ENCODE measurements at regions not wholly inside any gene's neighbourhood (a gene's known extent, or its start where the extent isn't known, plus 50 kb on each side); places are given as distances from the start of the nearest gene placed in this dataset.

DNA sequence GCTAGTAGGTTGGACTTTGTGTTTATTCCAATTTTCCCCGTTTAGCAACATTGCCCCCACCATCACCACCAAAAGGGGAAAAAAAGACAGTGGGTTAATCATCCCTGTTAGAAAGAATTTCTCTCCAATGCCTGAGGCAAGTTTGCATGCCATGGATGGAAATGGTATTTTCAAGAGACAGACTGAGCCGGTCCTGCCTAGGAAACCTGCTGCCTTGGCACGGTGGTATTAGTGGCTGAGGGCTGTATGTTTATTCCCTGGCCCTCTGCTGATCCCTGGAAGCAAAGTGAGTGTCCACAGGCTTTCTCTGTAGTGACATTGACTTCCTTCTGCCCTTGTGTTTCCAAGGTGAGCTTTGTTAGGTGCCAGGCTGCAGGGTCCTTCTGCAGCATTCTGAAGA lies 427.0 kb upstream of the RBFOX1 start:
- Histone ChIP-seq H3K4me3 (ENCODE audit: low read length in 3 of 3) (no peak overlapping the region), H3K36me3 (ENCODE audit: control insufficient read depth in 2 of 3, insufficient read depth in 3 of 3, low read length in 3 of 3) (no peaks in the 10 kb centered on the region)
- DNase-seq = no peak

GRCh38 chr16:6903671-6904070 lies 429.0 kb upstream of the RBFOX1 start:
- Histone ChIP-seq H3K27me3 (ENCODE audit: control insufficient read depth, insufficient read depth, low read length) (no peaks in the 10 kb centered on the region), H3K4me3 (ENCODE audit: low read length in 3 of 3) (no peak overlapping the region), H3K36me3 (ENCODE audit: control insufficient read depth in 2 of 3, insufficient read depth in 3 of 3, low read length in 3 of 3) (no peaks in the 10 kb centered on the region), H3K4me1 (ENCODE audit: control insufficient read depth in 2 of 3, insufficient read depth in 2 of 3, low read depth in 1 of 3, low read length in 3 of 3) (no peaks in the 10 kb centered on the region), H3K27ac (ENCODE audit: low read depth in 2 of 2, low read length in 2 of 2) (no peak overlapping the region), H3K9me3 (ENCODE audit: control insufficient read depth in 2 of 3, insufficient read depth in 1 of 3, low read length in 3 of 3) (no peaks in the 10 kb centered on the region), H3K9ac (ENCODE audit: low read length in 3 of 3) (no peak overlapping the region)
- FAIRE-seq = no peak
- DNase-seq = no peak
- TF ChIP-seq, protein P1, sequence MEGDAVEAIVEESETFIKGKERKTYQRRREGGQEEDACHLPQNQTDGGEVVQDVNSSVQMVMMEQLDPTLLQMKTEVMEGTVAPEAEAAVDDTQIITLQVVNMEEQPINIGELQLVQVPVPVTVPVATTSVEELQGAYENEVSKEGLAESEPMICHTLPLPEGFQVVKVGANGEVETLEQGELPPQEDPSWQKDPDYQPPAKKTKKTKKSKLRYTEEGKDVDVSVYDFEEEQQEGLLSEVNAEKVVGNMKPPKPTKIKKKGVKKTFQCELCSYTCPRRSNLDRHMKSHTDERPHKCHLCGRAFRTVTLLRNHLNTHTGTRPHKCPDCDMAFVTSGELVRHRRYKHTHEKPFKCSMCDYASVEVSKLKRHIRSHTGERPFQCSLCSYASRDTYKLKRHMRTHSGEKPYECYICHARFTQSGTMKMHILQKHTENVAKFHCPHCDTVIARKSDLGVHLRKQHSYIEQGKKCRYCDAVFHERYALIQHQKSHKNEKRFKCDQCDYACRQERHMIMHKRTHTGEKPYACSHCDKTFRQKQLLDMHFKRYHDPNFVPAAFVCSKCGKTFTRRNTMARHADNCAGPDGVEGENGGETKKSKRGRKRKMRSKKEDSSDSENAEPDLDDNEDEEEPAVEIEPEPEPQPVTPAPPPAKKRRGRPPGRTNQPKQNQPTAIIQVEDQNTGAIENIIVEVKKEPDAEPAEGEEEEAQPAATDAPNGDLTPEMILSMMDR (IDR thresholded peaks at IDR 0.05; ENCODE audit: borderline replicate concordance, extremely low read depth, insufficient read depth) = no peak
- intact Hi-C loops (cut with DNase I) = no loop called here

More for the DNA sequence above, 427.0 kb upstream of the RBFOX1 start:
- TF ChIP-seq, protein P1 (IDR thresholded peaks at IDR 0.05; ENCODE audit: borderline replicate concordance, extremely low read depth, insufficient read depth) = no peak
- H3K4me1 ChIP-seq (ENCODE audit: control insufficient read depth in 2 of 3, insufficient read depth in 2 of 3, low read depth in 1 of 3, low read length in 3 of 3) = no peaks in the 10 kb centered on the region
- FAIRE-seq = no peak
- intact Hi-C loops (cut with DNase I) = no loop called here
- H3K9me3 ChIP-seq (ENCODE audit: control insufficient read depth in 2 of 3, insufficient read depth in 1 of 3, low read length in 3 of 3) = no peaks in the 10 kb centered on the region
- no peak overlapping the region for H3K27ac ChIP-seq (ENCODE audit: low read depth in 2 of 2, low read length in 2 of 2)
- no peak overlapping the region for H3K9ac ChIP-seq (ENCODE audit: low read length in 3 of 3)
- no peaks in the 10 kb centered on the region for H3K27me3 ChIP-seq (ENCODE audit: control insufficient read depth, insufficient read depth, low read length)

DNA sequence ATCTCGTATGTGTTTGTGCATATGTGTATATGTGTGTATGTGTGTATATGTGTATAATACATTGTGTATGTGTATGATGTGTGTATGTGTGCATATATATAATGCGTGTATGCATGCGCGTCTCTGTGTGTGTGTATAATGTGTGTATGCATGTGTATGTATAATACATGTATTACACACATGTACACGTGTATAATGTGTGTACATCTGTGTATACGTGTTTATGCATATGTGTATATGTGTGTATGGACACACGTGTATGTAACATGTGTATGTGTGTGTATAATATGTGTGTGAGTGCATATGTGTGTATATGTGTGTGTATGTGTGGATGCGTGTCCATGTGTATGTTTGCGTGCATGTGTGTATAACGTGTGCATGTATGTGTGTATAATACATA lies 433.7 kb upstream of the RBFOX1 start:
- TF ChIP-seq, protein P1 (IDR thresholded peaks at IDR 0.05; ENCODE audit: borderline replicate concordance, extremely low read depth, insufficient read depth) = no peak

GRCh38 chr16:6897876-6898485 lies 434.7 kb upstream of the RBFOX1 start:
- DNase-seq = peak in 3 of 5 donors; percentile 21 to 53 (median 37)
- TF ChIP-seq, protein P1 (IDR thresholded peaks at IDR 0.05; ENCODE audit: borderline replicate concordance, extremely low read depth, insufficient read depth) = no peak
- intact Hi-C loops (cut with DNase I) = no loop called here
- Histone ChIP-seq H3K9me3 (ENCODE audit: control insufficient read depth in 2 of 3, insufficient read depth in 1 of 3, low read length in 3 of 3) (no peaks in the 10 kb centered on the region), H3K4me1 (ENCODE audit: control insufficient read depth in 2 of 3, insufficient read depth in 2 of 3, low read depth in 1 of 3, low read length in 3 of 3) (no peaks in the 10 kb centered on the region), H3K27ac (ENCODE audit: low read depth in 2 of 2, low read length in 2 of 2) (no peak overlapping the region), H3K9ac (ENCODE audit: low read length in 3 of 3) (no peak overlapping the region), H3K4me3 (ENCODE audit: low read length in 3 of 3) (no peak overlapping the region), H3K27me3 (ENCODE audit: control insufficient read depth, insufficient read depth, low read length) (no peaks in the 10 kb centered on the region), H3K36me3 (ENCODE audit: control insufficient read depth in 2 of 3, insufficient read depth in 3 of 3, low read length in 3 of 3) (no peaks in the 10 kb centered on the region)
- FAIRE-seq = no peak

More for the DNA sequence above, 433.7 kb upstream of the RBFOX1 start:
- Histone ChIP-seq H3K27me3 (ENCODE audit: control insufficient read depth, insufficient read depth, low read length) (no peaks in the 10 kb centered on the region), H3K4me3 (ENCODE audit: low read length in 3 of 3) (no peak overlapping the region), H3K4me1 (ENCODE audit: control insufficient read depth in 2 of 3, insufficient read depth in 2 of 3, low read depth in 1 of 3, low read length in 3 of 3) (no peaks in the 10 kb centered on the region), H3K27ac (ENCODE audit: low read depth in 2 of 2, low read length in 2 of 2) (no peak overlapping the region), H3K36me3 (ENCODE audit: control insufficient read depth in 2 of 3, insufficient read depth in 3 of 3, low read length in 3 of 3) (no peaks in the 10 kb centered on the region), H3K9me3 (ENCODE audit: control insufficient read depth in 2 of 3, insufficient read depth in 1 of 3, low read length in 3 of 3) (no peaks in the 10 kb centered on the region), H3K9ac (ENCODE audit: low read length in 3 of 3) (no peak overlapping the region)
- FAIRE-seq (no peak), DNase-seq (no peak)
- intact Hi-C loops (cut with DNase I) = no loop called here
